CD14-positive monocyte (primary cell): ENCODE measurements at regions not wholly inside any gene's neighbourhood (a gene's known extent, or its start where the extent isn't known, plus 50 kb on each side); places are given as distances from the start of the nearest gene placed in this dataset.

Experiments used
- DNase-seq, 3 donors: peaks; one replicate each; pipeline ENCODE4 v3.0.0-alpha.2; 2011 to 2022
- H2AFZ ChIP-seq: 2 replicates; pipeline ENCODE4 v1.6.0; 2012; ENCODE audit warnings: mild to moderate bottlenecking, low read depth, low read length, inconsistent platforms; ENCODE audit not compliant: insufficient read depth, poor library complexity, severe bottlenecking
- H3K27ac ChIP-seq, 2 donors: 1 replicate in 1 of 2; 2 replicates in 1 of 2; pipeline ENCODE4 v1.5.1; 2012 to 2013; ENCODE audit warnings: low read length in 2 of 2, control low read depth in 1 of 2, inconsistent platforms in 1 of 2, low read depth in 1 of 2, mild to moderate bottlenecking in 1 of 2
- H3K27me3 ChIP-seq, 2 donors: one replicate each; pipeline versions ENCODE4 v1.6.0 to v1.6.1; 2011 to 2013; ENCODE audit warnings: low read length in 2 of 2; ENCODE audit not compliant: control insufficient read depth in 2 of 2, insufficient read depth in 2 of 2
- H3K36me3 ChIP-seq, 2 donors: replicated peaks in 1 of 2; 1 replicate in 1 of 2; 2 replicates in 1 of 2; pipeline versions ENCODE4 v1.5.1 to v1.6.1; 2012 to 2013; ENCODE audit warnings: low read length in 2 of 2, control low read depth in 1 of 2, inconsistent platforms in 1 of 2, mild to moderate bottlenecking in 1 of 2; ENCODE audit not compliant: insufficient read depth in 2 of 2, control insufficient read depth in 1 of 2
- H3K4me1 ChIP-seq, 2 donors: 1 replicate in 1 of 2; 2 replicates in 1 of 2; pipeline versions ENCODE4 v1.5.1 to v1.6.1; 2012 to 2013; ENCODE audit warnings: low read length in 2 of 2, control low read depth in 1 of 2, inconsistent platforms in 1 of 2, mild to moderate bottlenecking in 1 of 2, moderate library complexity in 1 of 2; ENCODE audit not compliant: insufficient read depth in 2 of 2, control insufficient read depth in 1 of 2
- H3K4me2 ChIP-seq: replicated peaks from 2 replicates; pipeline ENCODE3; 2012; ENCODE audit warnings: low read length, moderate library complexity, mild to moderate bottlenecking; ENCODE audit not compliant: poor library complexity, severe bottlenecking; ENCODE audit errors: extremely low read depth
- H3K4me3 ChIP-seq, 3 experiments: fragments of 200-600 bp in 1 of 3; sonication (generic) in 1 of 3; replicated peaks in 1 of 3; 1 replicate in 2 of 3; 2 replicates in 1 of 3; pipeline ENCODE4 v1.5.1; 2011 to 2013; ENCODE audit warnings: low read length in 3 of 3, mild to moderate bottlenecking in 3 of 3, control low read depth in 2 of 3, low read depth in 2 of 3, inconsistent platforms in 1 of 3, moderate library complexity in 1 of 3
- H3K79me2 ChIP-seq: 2 replicates; pipeline ENCODE4 v1.6.0; 2012; ENCODE audit warnings: mild to moderate bottlenecking, control low read depth, inconsistent platforms, low read length, moderate library complexity; ENCODE audit not compliant: insufficient read depth
- H3K9ac ChIP-seq: 2 replicates; pipeline ENCODE4 v1.6.0; 2017; ENCODE audit warnings: low read length, mild to moderate bottlenecking; ENCODE audit not compliant: insufficient read depth, poor library complexity, severe bottlenecking
- H3K9me3 ChIP-seq, 2 donors: replicated peaks in 1 of 2; 1 replicate in 1 of 2; 2 replicates in 1 of 2; pipeline versions ENCODE4 v1.5.1 to v1.6.1; 2012 to 2013; ENCODE audit warnings: low read length in 2 of 2, control low read depth in 1 of 2; ENCODE audit not compliant: control insufficient read depth in 1 of 2, insufficient read depth in 1 of 2
- H4K20me1 ChIP-seq: 2 replicates; pipeline ENCODE4 v1.6.0; 2012; ENCODE audit warnings: mild to moderate bottlenecking, low read length, control low read depth, moderate library complexity; ENCODE audit not compliant: insufficient read depth
- H3K27ac Mint-ChIP-seq, 7 donors: one replicate each; pipeline ENCODE4 v1.8.0; 2020; ENCODE audit warnings: mild to moderate bottlenecking in 7 of 7, mixed read lengths in 7 of 7, moderate library complexity in 6 of 7, inconsistent platforms in 2 of 7
- H3K27me3 Mint-ChIP-seq, 3 donors: one replicate each; pipeline ENCODE4 v1.8.0; 2021 to 2022; ENCODE audit warnings: low read depth in 3 of 3, mild to moderate bottlenecking in 3 of 3, mixed read lengths in 3 of 3, moderate library complexity in 3 of 3, inconsistent platforms in 1 of 3
- H3K36me3 Mint-ChIP-seq, 2 donors: one replicate each; pipeline ENCODE4 v1.8.0; 2020; ENCODE audit warnings: mixed read lengths in 2 of 2, inconsistent platforms in 1 of 2, mild to moderate bottlenecking in 1 of 2
- H3K4me1 Mint-ChIP-seq: one replicate; pipeline ENCODE4 v1.8.0; 2020; ENCODE audit warnings: mild to moderate bottlenecking, mixed read lengths
- H3K4me3 Mint-ChIP-seq, 2 donors: one replicate each; pipeline ENCODE4 v1.8.0; 2020; ENCODE audit warnings: mild to moderate bottlenecking in 2 of 2, mixed read lengths in 2 of 2, moderate library complexity in 1 of 2
- H3K9me3 Mint-ChIP-seq, 7 donors: one replicate each; pipeline ENCODE4 v1.8.0; 2020 to 2022; ENCODE audit warnings: mixed read lengths in 7 of 7, mild to moderate bottlenecking in 6 of 7, moderate library complexity in 6 of 7, inconsistent platforms in 2 of 7
- CTCF ChIP-seq: fragments of 200-600 bp; IDR thresholded peaks from one replicate; pipeline ENCODE4 v1.8.0; 2022; ENCODE audit warnings: antibody characterized with exemption, mild to moderate bottlenecking
- WGBS: methylation state at CpG from one replicate; pipeline ENCODE4 v1.1.5; 2013; ENCODE audit warnings: missing lambda C conversion rate; ENCODE audit not compliant: insufficient coverage; 5-methylcytosine and 5-hydroxymethylcytosine counted together
- intact Hi-C, 2 donors: fragments of 100-400 bp; cut with micrococcal nuclease; formaldehyde crosslinking; loops; one replicate each; pipeline versions ENCODE4 v1.15.0 to v1.15.1; 2023

- no peak overlapping the region for H3K9ac ChIP-seq
- no peak for DNase-seq
- no peaks in the 10 kb centered on the region for H3K4me1 ChIP-seq
- Mint-ChIP-seq H3K27me3 (no peaks in the 10 kb centered on the region), H3K4me1 (no peaks in the 10 kb centered on the region), H3K27ac (no peak overlapping the region), H3K36me3 (no peaks in the 10 kb centered on the region), H3K9me3 (peaks cover 3 to 19% (median 4%) of the 10 kb centered on the region in 7 donors), H3K4me3 (no peak overlapping the region)
- no peaks in the 10 kb centered on the region for H4K20me1 ChIP-seq
- no peak overlapping the region for H3K4me3 ChIP-seq
- no peak for TF ChIP-seq CTCF
- H3K27ac ChIP-seq = no peak overlapping the region
- no CpG with 5 or more reads among the region's 3 CpGs for WGBS
- peaks cover 12 to 17% of the 10 kb centered on the region in 2 donors for H3K9me3 ChIP-seq
- no peak overlapping the region for H2AFZ ChIP-seq
- intact Hi-C loops = no loop called here
- H3K4me2 ChIP-seq = no peak overlapping the region
- no peaks in the 10 kb centered on the region for H3K79me2 ChIP-seq
- no peaks in the 10 kb centered on the region for H3K27me3 ChIP-seq
- H3K36me3 ChIP-seq = no peaks in the 10 kb centered on the region
These were observed 212.8 kb downstream of the KIF21A start for GRCh38 chr12:39230086-39230485.

- H4K20me1 ChIP-seq = no peaks in the 10 kb centered on the region
- no peak overlapping the region for H3K9ac ChIP-seq
- no peaks in the 10 kb centered on the region for H3K27me3 Mint-ChIP-seq
- H3K9me3 Mint-ChIP-seq = peaks cover 6 to 25% (median 13%) of the 10 kb centered on the region in 7 donors
- TF ChIP-seq CTCF = no peak
- no peak overlapping the region for H3K4me3 Mint-ChIP-seq
- H3K27ac ChIP-seq = no peak overlapping the region
- no peak overlapping the region for H2AFZ ChIP-seq
- no peaks in the 10 kb centered on the region for H3K4me1 Mint-ChIP-seq
- H3K4me3 ChIP-seq = no peak overlapping the region
- peaks cover 18 to 26% of the 10 kb centered on the region in 2 donors for H3K9me3 ChIP-seq
- no peaks in the 10 kb centered on the region for H3K36me3 Mint-ChIP-seq
- DNase-seq = no peak
- H3K27me3 ChIP-seq = no peaks in the 10 kb centered on the region
- H3K36me3 ChIP-seq = no peaks in the 10 kb centered on the region
- H3K27ac Mint-ChIP-seq = no peak overlapping the region
- intact Hi-C loops = no loop called here
- H3K4me1 ChIP-seq = no peaks in the 10 kb centered on the region
- no CpG with 5 or more reads among the region's 2 CpGs for WGBS
- no peaks in the 10 kb centered on the region for H3K79me2 ChIP-seq
- no peak overlapping the region for H3K4me2 ChIP-seq
These were observed 215.7 kb downstream of the KIF21A start for GRCh38 chr12:39227218-39227617.
